Loucy (cell line): ENCODE measurements at regions not wholly inside any gene's neighbourhood (a gene's known extent, or its start where the extent isn't known, plus 50 kb on each side); places are given as distances from the start of the nearest gene placed in this dataset.

ENCODE experiments used
- EZH2phosphoT487 ChIP-seq: fragments of 200-600 bp; IDR thresholded peaks from 2 replicates; pipeline ENCODE4 v1.6.1; 2018; ENCODE audit warnings: antibody characterized with exemption, mild to moderate bottlenecking, moderate library complexity, borderline replicate concordance
- TF ChIP-seq, protein P1 (sequence below): fragments of 200-600 bp; sonication (generic); conservative IDR thresholded peaks from 2 replicates; pipeline ENCODE4 v1.5.1; 2014; ENCODE audit warnings: mild to moderate bottlenecking, antibody characterized with exemption, low read length

DNA sequence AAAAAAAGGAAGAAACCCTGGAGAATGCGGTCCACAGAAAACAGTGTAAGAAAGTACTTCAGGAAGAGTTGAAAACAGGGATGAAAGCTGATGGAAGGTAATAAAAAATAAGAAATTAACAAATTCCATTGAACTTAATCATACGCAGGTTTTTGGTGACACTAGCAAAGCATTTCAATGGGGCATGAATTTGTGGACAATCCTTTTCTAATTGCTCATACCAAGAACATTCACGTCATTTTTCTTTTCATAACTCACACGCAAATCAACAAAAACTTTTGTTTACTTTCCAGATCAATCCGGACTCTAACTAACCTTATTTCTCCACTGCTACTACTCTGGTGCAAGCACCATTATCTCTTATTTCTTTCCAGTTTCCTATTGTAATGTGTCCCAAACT lies 1195.0 kb downstream of the SLITRK5 start:
- TF ChIP-seq, protein P1, sequence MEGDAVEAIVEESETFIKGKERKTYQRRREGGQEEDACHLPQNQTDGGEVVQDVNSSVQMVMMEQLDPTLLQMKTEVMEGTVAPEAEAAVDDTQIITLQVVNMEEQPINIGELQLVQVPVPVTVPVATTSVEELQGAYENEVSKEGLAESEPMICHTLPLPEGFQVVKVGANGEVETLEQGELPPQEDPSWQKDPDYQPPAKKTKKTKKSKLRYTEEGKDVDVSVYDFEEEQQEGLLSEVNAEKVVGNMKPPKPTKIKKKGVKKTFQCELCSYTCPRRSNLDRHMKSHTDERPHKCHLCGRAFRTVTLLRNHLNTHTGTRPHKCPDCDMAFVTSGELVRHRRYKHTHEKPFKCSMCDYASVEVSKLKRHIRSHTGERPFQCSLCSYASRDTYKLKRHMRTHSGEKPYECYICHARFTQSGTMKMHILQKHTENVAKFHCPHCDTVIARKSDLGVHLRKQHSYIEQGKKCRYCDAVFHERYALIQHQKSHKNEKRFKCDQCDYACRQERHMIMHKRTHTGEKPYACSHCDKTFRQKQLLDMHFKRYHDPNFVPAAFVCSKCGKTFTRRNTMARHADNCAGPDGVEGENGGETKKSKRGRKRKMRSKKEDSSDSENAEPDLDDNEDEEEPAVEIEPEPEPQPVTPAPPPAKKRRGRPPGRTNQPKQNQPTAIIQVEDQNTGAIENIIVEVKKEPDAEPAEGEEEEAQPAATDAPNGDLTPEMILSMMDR = no peak
- TF ChIP-seq EZH2phosphoT487 = no peak
